ENCODE measurements at regions not wholly inside any gene's neighbourhood (a gene's known extent, or its start where the extent isn't known, plus 50 kb on each side); places are given as distances from the start of the nearest gene placed in this dataset.
"Not testable (repeated sequence)": the region's sequence is repeated elsewhere in the genome, so short reads cannot be mapped to it uniquely, and the experiment has no call there.

DNA sequence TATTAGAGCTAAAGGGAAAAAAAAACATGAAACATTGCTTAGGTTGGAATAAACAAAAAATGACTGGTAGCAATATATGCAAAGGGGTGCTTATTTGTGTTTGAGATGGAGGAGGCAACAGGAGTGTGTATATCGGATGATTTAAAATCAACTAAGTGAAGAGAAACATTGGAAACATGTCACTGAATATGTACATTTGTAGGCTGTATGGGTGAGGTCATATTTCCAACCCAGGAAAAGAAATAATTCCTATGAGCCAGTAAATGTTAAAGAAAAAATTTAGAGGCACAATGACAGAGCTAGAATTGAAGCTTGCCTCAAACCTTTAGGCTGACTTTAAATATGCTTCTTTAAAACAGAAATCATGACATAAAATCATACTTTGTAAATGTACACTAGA, 709.0 kb upstream of the SEMA3D start:
- Histone ChIP-seq H3K27ac (ENCODE audit: low read depth in 1 of 2, low read length in 1 of 2) (no peak overlapping the region), H3K4me3 (no peak overlapping the region), H3K36me3 (ENCODE audit: control insufficient read depth in 4 of 4, insufficient read depth in 4 of 4, low read length in 4 of 4) (no peaks in the 10 kb centered on the region), H3K4me1 (ENCODE audit: control insufficient read depth in 5 of 5, insufficient read depth in 5 of 5, low read length in 5 of 5) (no peaks in the 10 kb centered on the region), H3K27me3 (ENCODE audit: control insufficient read depth in 3 of 3, insufficient read depth in 3 of 3, low read length in 2 of 3) (no peaks in the 10 kb centered on the region), H3K9ac (ENCODE audit: insufficient read depth in 1 of 2, low read length in 2 of 2) (no peak overlapping the region), H3K9me3 (ENCODE audit: control insufficient read depth in 4 of 4, insufficient read depth in 3 of 4, low read length in 3 of 4) (no peaks in the 10 kb centered on the region)
- 92 to 95% methylated on average over 1 of the region's 1 CpG for WGBS, 2 donors
- no peak for TF ChIP-seq CTCF (IDR thresholded peaks at IDR 0.05; ENCODE audit: control extremely low read depth, extremely low read depth)
- ATAC-seq (ENCODE audit: insufficient read depth, low FRiP score) (no peak), DNase-seq (no peak)

GRCh38 chr7:85891900-85892299, 705.0 kb upstream of the SEMA3D start:
- not testable (repeated sequence) for ATAC-seq (ENCODE audit: insufficient read depth, low FRiP score); H3K36me3 ChIP-seq (ENCODE audit: control insufficient read depth in 4 of 4, insufficient read depth in 4 of 4, low read length in 4 of 4); DNase-seq; H3K4me3 ChIP-seq; H3K9me3 ChIP-seq (ENCODE audit: control insufficient read depth in 4 of 4, insufficient read depth in 3 of 4, low read length in 3 of 4); H3K27ac ChIP-seq (ENCODE audit: low read depth in 1 of 2, low read length in 1 of 2); H3K9ac ChIP-seq (ENCODE audit: insufficient read depth in 1 of 2, low read length in 2 of 2); H3K4me1 ChIP-seq (ENCODE audit: control insufficient read depth in 5 of 5, insufficient read depth in 5 of 5, low read length in 5 of 5); H3K27me3 ChIP-seq (ENCODE audit: control insufficient read depth in 3 of 3, insufficient read depth in 3 of 3, low read length in 2 of 3)
- 87 to 89% methylated on average over 5 of the region's 5 CpGs for WGBS, 2 donors

- Histone ChIP-seq H3K9me3 (ENCODE audit: control insufficient read depth in 4 of 4, insufficient read depth in 3 of 4, low read length in 3 of 4) (no peaks in the 10 kb centered on the region), H3K4me1 (ENCODE audit: control insufficient read depth in 5 of 5, insufficient read depth in 5 of 5, low read length in 5 of 5) (no peaks in the 10 kb centered on the region), H3K27me3 (ENCODE audit: control insufficient read depth in 3 of 3, insufficient read depth in 3 of 3, low read length in 2 of 3) (no peaks in the 10 kb centered on the region), H3K36me3 (ENCODE audit: control insufficient read depth in 4 of 4, insufficient read depth in 4 of 4, low read length in 4 of 4) (no peaks in the 10 kb centered on the region), H3K4me3 (no peak overlapping the region), H3K27ac (ENCODE audit: low read depth in 1 of 2, low read length in 1 of 2) (no peak overlapping the region), H3K9ac (ENCODE audit: insufficient read depth in 1 of 2, low read length in 2 of 2) (no peak overlapping the region)
- TF ChIP-seq CTCF (IDR thresholded peaks at IDR 0.05; ENCODE audit: control extremely low read depth, extremely low read depth), result peak; percentile 3
- DNase-seq (peak in 2 of 3 donors; percentile 33 to 47), ATAC-seq (ENCODE audit: insufficient read depth, low FRiP score) (no peak)
These were observed 703.5 kb upstream of the SEMA3D start for GRCh38 chr7:85890244-85890811.

DNA sequence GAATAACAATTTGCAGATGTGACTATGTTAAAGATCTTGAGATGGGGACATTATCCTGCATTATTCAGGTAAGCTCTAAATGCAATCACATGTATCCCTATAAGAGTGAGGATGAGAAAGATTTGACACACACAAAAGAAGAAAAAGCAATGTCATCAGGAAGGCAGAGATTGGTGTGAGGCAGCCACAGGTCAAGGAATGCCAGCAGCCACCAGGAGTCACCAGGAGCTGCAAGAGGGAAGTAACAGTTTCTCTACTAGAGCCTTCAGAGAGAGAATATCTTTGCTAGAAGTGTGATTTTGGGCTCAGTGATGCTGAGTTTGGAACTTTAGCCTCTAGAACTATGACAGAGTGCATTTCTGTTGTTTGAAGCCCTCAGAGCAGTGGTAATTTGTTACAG, 700.3 kb upstream of the SEMA3D start:
- no peaks in the 10 kb centered on the region for H3K36me3 ChIP-seq (ENCODE audit: control insufficient read depth in 4 of 4, insufficient read depth in 4 of 4, low read length in 4 of 4)
- ATAC-seq (ENCODE audit: insufficient read depth, low FRiP score) (no peak), DNase-seq (no peak)
- H3K4me3 ChIP-seq, result no peak overlapping the region
- no peak for TF ChIP-seq CTCF (IDR thresholded peaks at IDR 0.05; ENCODE audit: control extremely low read depth, extremely low read depth)
- H3K4me1 ChIP-seq (ENCODE audit: control insufficient read depth in 5 of 5, insufficient read depth in 5 of 5, low read length in 5 of 5), result no peaks in the 10 kb centered on the region
- no peaks in the 10 kb centered on the region for H3K9me3 ChIP-seq (ENCODE audit: control insufficient read depth in 4 of 4, insufficient read depth in 3 of 4, low read length in 3 of 4)
- no peak overlapping the region for H3K27ac ChIP-seq (ENCODE audit: low read depth in 1 of 2, low read length in 1 of 2)
- no peaks in the 10 kb centered on the region for H3K27me3 ChIP-seq (ENCODE audit: control insufficient read depth in 3 of 3, insufficient read depth in 3 of 3, low read length in 2 of 3)
- no peak overlapping the region for H3K9ac ChIP-seq (ENCODE audit: insufficient read depth in 1 of 2, low read length in 2 of 2)
